Kidney glomerular epithelial cell (primary cell): ENCODE measurements at regions not wholly inside any gene's neighbourhood (a gene's known extent, or its start where the extent isn't known, plus 50 kb on each side); places are given as distances from the start of the nearest gene placed in this dataset.
"Not testable (repeated sequence)": the region's sequence is repeated elsewhere in the genome, so short reads cannot be mapped to it uniquely, and the experiment has no call there.

Source experiments
- DNase-seq: peaks from one replicate; lab custom pipeline; 2025; lab: John Stamatoyannopoulos, UW

GRCh38 chr13:85216576-85216975 lies 582.6 kb downstream of the SLITRK6 start:
- DNase-seq: no peak

- DNase-seq: no peak
These were observed 586.5 kb downstream of the SLITRK6 start for GRCh38 chr13:85212692-85213091.

GRCh38 chr13:85204668-85205344 lies 594.4 kb downstream of the SLITRK6 start:
- DNase-seq: no peak

- no peak for DNase-seq
These were observed 601.8 kb downstream of the SLITRK6 start for GRCh38 chr13:85197431-85197830.

- no peak for DNase-seq
These were observed 604.7 kb downstream of the SLITRK6 start for GRCh38 chr13:85194482-85194881.

- no peak for DNase-seq
These were observed 607.1 kb downstream of the SLITRK6 start for GRCh38 chr13:85191996-85192718.

- no peak for DNase-seq
These were observed 612.7 kb downstream of the SLITRK6 start for GRCh38 chr13:85186356-85187045.

- no peak for DNase-seq
These were observed 624.9 kb downstream of the SLITRK6 start for GRCh38 chr13:85174291-85174690.

- no peak for DNase-seq
These were observed 628.8 kb downstream of the SLITRK6 start for GRCh38 chr13:85170372-85170771.

- no peak for DNase-seq
These were observed 632.3 kb downstream of the SLITRK6 start for GRCh38 chr13:85166891-85167290.

- DNase-seq: no peak
These were observed 636.2 kb downstream of the SLITRK6 start for GRCh38 chr13:85163063-85163462.

GRCh38 chr13:85148009-85148408 lies 651.2 kb downstream of the SLITRK6 start:
- DNase-seq: no peak

- no peak for DNase-seq
These were observed 656.8 kb downstream of the SLITRK6 start for GRCh38 chr13:85142351-85142927.

- no peak for DNase-seq
These were observed 657.8 kb downstream of the SLITRK6 start for GRCh38 chr13:85141401-85141800.

GRCh38 chr13:85140192-85140591 lies 659.0 kb downstream of the SLITRK6 start:
- no peak for DNase-seq

GRCh38 chr13:85137516-85137915 lies 661.7 kb downstream of the SLITRK6 start:
- no peak for DNase-seq

- DNase-seq: no peak
These were observed 666.2 kb downstream of the SLITRK6 start for GRCh38 chr13:85132986-85133385.

GRCh38 chr13:85123501-85123900 lies 675.7 kb downstream of the SLITRK6 start:
- DNase-seq: not testable (repeated sequence)

- no peak for DNase-seq
These were observed 690.9 kb downstream of the SLITRK6 start for GRCh38 chr13:85108356-85108755.

- no peak for DNase-seq
These were observed 700.0 kb downstream of the SLITRK6 start for GRCh38 chr13:85099245-85099644.

- DNase-seq: no peak
These were observed 703.6 kb downstream of the SLITRK6 start for GRCh38 chr13:85095418-85096272.

GRCh38 chr13:85093808-85094207 lies 705.4 kb downstream of the SLITRK6 start:
- DNase-seq: no peak
